DMS 273 (cell line): ENCODE measurements at regions not wholly inside any gene's neighbourhood (a gene's known extent, or its start where the extent isn't known, plus 50 kb on each side); places are given as distances from the start of the nearest gene placed in this dataset.
A peak's percentile ranks its signal among the peaks of the same experiment; 100 is the strongest.

Experiments
- DNase-seq: peaks from one replicate; lab custom pipeline; 2025; ENCODE audit not compliant: unreplicated experiment; lab: John Stamatoyannopoulos, UW

GRCh38 chr18:72692086-72692485 lies 147.9 kb upstream of the CBLN2 start:
- no peak for DNase-seq

- no peak for DNase-seq
Measured at GRCh38 chr18:72687736-72688135, 143.6 kb upstream of the CBLN2 start.

DNA sequence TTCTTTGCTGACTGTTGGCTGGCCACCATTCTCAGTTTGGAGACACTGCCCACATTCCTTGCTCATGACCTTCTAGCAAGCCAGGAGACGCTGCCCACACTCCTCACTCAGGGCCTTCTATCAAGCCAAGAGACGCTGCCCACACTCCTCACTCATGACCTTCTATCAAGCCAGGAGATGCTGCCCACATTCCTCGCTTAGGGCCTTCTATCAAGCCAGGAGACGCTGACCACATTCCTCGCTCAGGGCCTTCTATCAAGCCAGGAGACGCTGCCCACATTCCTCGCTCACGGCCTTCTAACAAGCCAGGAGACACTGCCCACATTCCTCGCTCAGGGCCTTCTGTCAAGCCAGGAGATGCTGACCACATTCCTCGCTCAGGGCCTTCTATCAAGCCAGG lies 131.3 kb upstream of the CBLN2 start:
- DNase-seq = no peak

GRCh38 chr18:72674710-72675109 lies 130.6 kb upstream of the CBLN2 start:
- peak; percentile 97 for DNase-seq

- DNase-seq = no peak
Measured at GRCh38 chr18:72673242-72673641, 129.1 kb upstream of the CBLN2 start.

GRCh38 chr18:72672364-72673184 lies 128.4 kb upstream of the CBLN2 start:
- peak; percentile 71 for DNase-seq

DNA sequence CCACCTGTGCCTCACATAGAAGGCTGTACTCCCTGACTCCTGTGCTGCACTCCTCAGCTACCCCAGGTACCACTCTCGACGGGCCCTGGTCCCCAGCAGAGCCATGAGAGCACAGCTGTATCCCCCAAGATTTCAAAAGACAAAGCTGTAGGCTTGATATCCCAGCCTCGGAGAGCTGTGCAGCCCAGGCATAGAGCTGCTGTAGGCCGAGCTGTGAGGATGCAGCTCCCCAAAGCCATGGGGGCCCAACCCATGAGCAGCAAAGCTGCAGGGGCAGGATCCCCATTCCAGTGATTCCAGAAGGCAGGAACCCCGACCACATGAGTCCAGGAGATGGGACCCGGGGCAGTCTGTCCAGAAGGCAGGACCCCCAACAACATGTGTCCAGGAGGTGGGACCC lies 123.8 kb upstream of the CBLN2 start:
- no peak for DNase-seq

DNA sequence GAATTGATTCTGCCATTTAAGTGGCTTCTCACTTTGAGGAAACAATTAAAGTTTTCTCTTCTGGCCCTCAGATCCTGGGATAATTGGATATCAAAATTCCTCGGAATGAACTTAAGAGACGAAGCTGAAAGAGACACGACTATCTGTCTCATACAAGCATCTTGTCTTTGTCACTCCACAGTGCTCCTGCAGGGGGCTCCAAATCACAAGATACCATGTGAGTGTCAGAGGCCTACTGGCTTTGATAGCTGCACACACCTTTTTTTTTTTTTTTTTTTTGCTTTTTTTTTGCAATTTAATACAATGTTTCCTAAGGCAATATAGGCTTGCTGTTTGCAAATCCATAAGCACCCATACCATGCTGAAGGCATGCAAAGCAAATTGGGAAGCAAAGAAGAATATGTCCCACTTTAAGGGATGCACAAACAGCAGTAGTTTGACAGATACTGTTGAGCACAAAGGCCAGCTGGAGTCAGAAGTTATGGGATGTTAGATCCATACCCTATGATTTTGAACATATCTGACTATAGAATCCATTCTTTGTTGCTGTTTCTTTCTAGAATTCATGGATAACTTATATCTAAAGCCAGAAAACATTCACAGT lies 109.0 kb upstream of the CBLN2 start:
- DNase-seq = peak; percentile 78

- DNase-seq = no peak
Measured at GRCh38 chr18:72651033-72651432, 106.9 kb upstream of the CBLN2 start.

DNA sequence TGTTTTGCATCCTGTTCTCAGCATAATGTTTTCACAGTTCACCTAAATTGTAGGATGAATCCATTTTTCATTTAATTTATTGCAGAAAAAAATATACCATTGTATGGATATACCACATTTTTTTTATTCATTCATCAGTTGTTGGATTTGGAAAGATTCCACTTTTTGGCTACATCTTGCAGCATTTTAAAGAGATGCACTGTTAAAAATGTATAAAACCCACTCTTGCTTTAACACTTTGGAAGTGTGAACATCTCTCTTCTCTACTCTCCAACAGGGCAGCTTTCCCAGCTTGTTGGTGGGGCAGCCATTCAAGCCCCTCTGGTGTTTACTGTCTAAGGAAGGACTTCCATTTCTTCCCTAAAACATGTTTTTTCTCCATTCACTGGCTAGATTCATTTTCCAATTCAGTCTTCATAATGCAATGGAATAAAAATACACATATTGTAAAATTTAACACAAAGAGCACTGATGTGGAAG lies 104.4 kb upstream of the CBLN2 start:
- no peak for DNase-seq

DNA sequence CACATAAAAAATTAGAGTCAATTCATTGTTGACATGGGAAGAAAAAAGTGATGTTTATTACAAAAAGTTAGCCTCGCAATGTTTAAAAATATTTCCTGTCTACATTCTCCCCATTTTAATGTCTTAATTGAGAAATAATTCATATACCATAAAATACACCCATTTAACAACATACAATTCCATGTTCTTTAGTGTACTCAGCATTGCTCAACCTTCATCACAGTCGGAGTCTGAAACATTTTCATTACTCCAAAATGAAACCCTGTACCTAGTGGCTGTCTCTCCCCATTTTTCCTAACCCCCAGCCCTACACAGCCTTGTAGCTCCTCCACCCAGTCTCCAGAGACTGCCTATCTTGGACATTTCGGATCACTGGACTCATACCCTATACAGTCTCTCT lies 103.9 kb upstream of the CBLN2 start:
- no peak for DNase-seq

GRCh38 chr18:72640557-72640956 lies 96.4 kb upstream of the CBLN2 start:
- DNase-seq = no peak

DNA sequence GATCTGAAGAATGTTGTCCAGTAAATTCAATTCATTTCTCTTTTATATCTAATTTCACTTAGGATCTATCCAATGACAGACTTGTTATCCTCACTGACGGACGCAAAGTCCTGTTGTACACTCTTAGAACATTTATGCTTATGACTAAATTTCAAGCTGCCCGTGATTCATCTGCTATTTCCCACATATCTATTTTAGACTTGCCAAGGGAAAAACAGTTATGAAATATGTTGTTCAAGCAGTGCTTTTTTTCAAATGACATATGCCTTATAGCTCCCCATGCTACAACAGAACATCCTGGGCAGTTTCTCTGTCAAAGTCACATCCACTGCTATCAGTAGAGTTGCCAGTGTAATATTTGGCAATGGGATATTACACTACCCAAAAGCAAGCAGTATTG lies 94.2 kb upstream of the CBLN2 start:
- no peak for DNase-seq

GRCh38 chr18:72637721-72638120 lies 93.6 kb upstream of the CBLN2 start:
- no peak for DNase-seq

- no peak for DNase-seq
Measured at GRCh38 chr18:72637299-72637698, 93.2 kb upstream of the CBLN2 start.

DNA sequence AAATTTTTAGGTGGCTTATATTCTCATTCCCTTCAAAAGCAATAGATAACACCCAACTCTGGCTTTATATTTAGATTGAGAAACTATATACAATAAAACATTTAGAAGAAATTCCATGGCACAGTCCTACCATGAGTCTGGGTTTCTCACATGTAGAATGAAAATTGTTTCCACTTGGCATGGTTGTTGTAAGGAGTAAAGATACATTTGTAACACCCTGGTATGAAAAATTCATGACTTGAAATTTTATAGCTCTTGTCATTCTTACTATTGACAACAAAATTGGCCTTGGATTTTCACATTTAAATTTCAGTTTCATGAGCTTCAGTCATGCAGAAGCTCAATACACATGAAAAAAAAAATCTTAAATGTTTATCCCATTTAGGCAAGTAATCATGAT lies 92.5 kb upstream of the CBLN2 start:
- DNase-seq = no peak

DNA sequence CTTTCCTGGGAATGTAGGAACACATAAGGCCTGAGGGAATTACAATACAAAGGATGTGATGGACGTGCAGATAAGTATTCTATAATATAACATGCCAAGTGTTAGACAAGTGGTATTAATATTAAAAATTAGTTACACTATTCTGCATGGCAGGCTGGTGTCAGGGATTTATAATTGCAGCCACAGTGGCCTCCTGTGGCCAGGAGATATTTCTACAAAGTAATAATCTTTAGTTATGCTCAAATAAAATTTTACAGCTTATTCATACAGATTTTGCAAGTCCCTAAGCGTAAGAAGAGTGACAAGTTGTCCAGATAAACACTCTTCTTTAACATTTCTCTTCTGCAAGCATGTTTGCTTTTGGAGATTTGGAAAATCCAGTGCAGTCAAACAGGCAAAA lies 90.4 kb upstream of the CBLN2 start:
- no peak for DNase-seq

- peak; percentile 6 for DNase-seq
Measured at GRCh38 chr18:72630991-72631390, 86.8 kb upstream of the CBLN2 start.

- no peak for DNase-seq
Measured at GRCh38 chr18:72623444-72623843, 79.3 kb upstream of the CBLN2 start.

DNA sequence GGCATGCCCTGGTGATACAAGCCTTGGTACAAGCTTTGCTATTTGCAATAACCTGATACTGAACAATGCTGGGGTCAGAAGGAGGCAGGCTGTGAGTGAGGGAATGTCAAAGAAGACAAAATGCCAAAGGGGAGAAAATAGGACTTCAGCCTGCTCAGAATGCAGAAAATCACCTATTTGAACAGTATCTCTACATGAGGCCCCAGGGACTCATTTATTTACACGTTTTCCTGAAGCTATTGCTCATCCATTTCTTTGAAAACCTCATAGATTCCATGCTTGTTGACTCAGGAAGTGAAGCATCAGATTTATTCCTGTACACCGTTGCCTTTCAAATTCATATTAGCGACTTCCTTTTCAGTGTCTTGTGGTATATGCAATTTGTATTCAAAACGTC lies 69.4 kb upstream of the CBLN2 start:
- no peak for DNase-seq

DNA sequence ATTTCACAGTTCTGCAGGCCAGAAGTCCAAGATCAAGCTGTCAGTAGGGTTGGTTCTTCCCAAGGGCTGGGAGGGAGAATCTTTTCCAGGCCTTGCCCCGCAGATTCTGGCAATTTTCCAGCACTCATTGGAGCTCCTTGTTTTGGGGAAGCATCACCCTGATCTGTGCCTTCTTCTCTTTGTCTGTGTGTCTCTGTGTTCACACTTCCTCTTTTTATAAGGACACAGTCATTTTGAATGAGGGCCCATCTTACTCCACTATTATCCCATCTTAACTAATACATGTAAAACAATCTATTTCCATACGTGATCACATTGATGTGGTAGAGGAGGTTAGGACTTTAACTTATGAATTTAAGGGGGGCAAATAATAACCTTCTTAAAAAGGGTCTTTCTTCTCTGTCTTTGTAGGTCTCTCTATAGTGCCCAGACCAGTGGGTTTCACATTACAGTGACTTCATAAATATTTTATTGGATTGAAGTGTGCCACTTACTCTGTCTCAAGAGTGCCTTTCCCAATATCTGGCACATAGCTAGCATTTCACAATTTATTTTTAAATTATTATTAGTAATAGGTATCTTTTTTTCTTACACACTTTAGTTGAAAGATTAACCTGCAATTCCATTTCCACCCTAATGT lies 68.9 kb upstream of the CBLN2 start:
- DNase-seq = no peak

DNA sequence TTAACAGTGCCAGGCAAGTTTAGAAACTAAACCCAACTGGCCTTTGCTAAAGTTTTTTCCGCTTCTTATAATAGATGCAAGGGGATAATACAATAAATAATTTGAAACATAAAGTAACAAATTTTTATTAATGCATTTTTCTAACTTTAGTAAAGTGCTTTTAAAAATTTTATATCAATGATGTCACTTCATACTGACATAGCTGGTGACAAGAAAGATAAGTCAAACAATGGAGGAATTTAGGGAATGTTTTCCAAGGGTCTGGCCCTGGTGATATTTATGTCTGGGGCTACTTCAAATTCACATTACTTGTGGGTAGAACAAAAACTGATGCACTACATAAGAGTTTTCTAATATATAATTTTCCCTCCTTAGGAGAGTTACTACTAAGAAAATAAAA lies 61.2 kb upstream of the CBLN2 start:
- DNase-seq = no peak
